H7 (cell line): ENCODE measurements at regions not wholly inside any gene's neighbourhood (a gene's known extent, or its start where the extent isn't known, plus 50 kb on each side); places are given as distances from the start of the nearest gene placed in this dataset.

Source experiments
- DNase-seq: peaks from one replicate; pipeline ENCODE4 v3.0.0; 2012
- H3K27me3 ChIP-seq: 2 replicates; pipeline ENCODE4 v1.6.0; 2011; ENCODE audit warnings: mild to moderate bottlenecking, low read length; ENCODE audit not compliant: control insufficient read depth, insufficient read depth
- H3K36me3 ChIP-seq: replicated peaks from 2 replicates; pipeline ENCODE4 v1.5.1; 2011; ENCODE audit warnings: low read length; ENCODE audit not compliant: control insufficient read depth, insufficient read depth
- H3K4me3 ChIP-seq: 2 replicates; pipeline ENCODE4 v1.5.1; 2011; ENCODE audit warnings: low read depth, mild to moderate bottlenecking, control low read depth, low read length, moderate library complexity; ENCODE audit not compliant: insufficient read depth

GRCh38 chr4:16450724-16451123, 224.5 kb upstream of the TAPT1 start:
- no peak for DNase-seq
- H3K27me3 ChIP-seq, result peaks cover 31% of the 10 kb centered on the region

DNA sequence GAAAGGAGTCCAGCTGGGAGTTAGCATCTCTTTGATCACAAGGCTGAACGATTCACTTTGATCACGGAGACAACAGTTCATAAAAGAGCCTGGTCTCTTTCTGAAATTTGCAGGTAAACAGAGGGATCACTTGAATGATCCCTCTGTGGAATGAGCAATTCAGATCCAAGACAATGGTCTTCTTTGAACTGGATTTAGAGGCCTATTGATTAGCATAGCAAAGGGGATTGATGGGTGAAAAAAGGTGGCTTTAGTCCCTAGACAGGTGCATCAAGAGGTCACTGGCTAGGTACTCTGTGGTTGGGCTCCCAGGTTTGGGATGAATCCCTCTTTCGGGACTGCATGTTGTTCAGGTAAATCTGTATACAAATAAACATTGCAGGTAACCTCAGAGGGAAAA, 223.8 kb upstream of the TAPT1 start:
- Histone ChIP-seq H3K4me3 (no peak overlapping the region), H3K27me3 (peaks cover 30% of the 10 kb centered on the region), H3K36me3 (no peaks in the 10 kb centered on the region)
- peak; percentile 37 for DNase-seq

More at GRCh38 chr4:16450724-16451123, 224.5 kb upstream of the TAPT1 start:
- H3K4me3 ChIP-seq, result no peak overlapping the region
- no peaks in the 10 kb centered on the region for H3K36me3 ChIP-seq

- H3K36me3 ChIP-seq, result no peaks in the 10 kb centered on the region
- H3K4me3 ChIP-seq, result no peak overlapping the region
- peaks cover 29% of the 10 kb centered on the region for H3K27me3 ChIP-seq
- DNase-seq, result no peak
Measured at GRCh38 chr4:16449406-16449805, 223.1 kb upstream of the TAPT1 start.

GRCh38 chr4:16448241-16448840, 222.1 kb upstream of the TAPT1 start:
- H3K27me3 ChIP-seq, result peaks cover 29% of the 10 kb centered on the region
- H3K4me3 ChIP-seq, result no peak overlapping the region
- DNase-seq, result no peak
- no peaks in the 10 kb centered on the region for H3K36me3 ChIP-seq

- Histone ChIP-seq H3K36me3 (no peaks in the 10 kb centered on the region), H3K4me3 (no peak overlapping the region), H3K27me3 (peaks cover 7% of the 10 kb centered on the region)
- DNase-seq, result peak; percentile 36
Measured at GRCh38 chr4:16443504-16444088, 217.3 kb upstream of the TAPT1 start.

DNA sequence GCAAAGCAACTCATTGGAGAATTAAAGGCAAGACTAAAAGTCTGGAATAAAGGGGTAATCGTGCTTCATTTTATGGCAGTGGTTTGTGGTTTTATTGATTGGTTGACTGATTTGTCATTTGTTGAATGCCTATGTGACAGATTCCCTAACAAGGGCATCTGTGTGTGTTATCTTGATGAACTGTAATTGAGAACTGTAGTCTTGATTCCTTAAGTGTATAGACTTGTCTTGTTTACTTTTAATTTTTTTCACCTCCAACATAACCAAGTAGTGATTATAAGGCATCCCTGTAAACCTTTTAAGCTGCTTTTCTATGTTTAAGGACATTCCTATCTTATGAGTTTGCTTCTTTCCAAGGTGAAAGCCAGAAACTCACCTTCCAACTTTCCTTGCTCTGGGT, 216.0 kb upstream of the TAPT1 start:
- Histone ChIP-seq H3K4me3 (no peak overlapping the region), H3K36me3 (no peaks in the 10 kb centered on the region), H3K27me3 (no peaks in the 10 kb centered on the region; the same call in 1 of the 2 replicates)
- DNase-seq, result no peak

DNA sequence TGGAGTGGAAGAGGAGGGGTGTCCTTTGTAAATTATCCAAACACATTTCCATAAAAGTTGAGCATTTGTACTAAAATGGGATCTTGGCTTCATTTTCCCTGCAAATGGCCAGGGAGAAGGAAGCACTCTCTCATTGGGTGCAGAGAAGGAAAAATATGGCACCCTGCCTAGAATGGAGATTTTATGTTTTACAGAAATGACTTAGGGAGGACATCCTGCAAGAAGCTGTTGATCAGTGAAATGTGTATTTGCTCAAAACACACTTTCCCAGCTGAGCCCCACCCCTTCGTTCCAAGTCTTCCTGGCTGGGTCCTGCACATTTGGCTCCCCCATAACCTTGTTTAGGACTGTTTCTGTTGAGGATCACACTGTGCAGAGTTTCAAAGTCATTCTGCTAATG, 213.5 kb upstream of the TAPT1 start:
- Histone ChIP-seq H3K4me3 (no peak overlapping the region), H3K27me3 (no peaks in the 10 kb centered on the region), H3K36me3 (no peaks in the 10 kb centered on the region)
- no peak for DNase-seq

DNA sequence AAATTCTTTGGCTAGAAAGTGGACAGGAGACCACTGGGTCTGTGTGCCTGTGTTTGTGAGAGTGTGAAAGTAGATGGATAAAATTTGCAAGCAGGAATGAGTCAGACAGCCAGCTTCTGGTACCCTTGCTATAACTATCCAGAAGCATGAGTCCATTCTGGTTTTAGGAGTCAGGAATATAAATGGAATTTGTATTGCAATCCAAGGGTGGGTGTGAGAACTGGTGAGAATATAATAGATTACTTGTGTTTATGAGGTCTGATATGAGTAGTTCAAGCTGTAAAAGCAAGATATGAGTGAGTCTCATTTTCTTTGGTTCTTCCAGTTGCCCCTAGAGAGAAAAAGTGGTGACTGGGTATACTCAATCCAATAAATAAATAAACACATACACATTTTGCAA, 212.7 kb upstream of the TAPT1 start:
- Histone ChIP-seq H3K27me3 (no peaks in the 10 kb centered on the region), H3K36me3 (no peaks in the 10 kb centered on the region), H3K4me3 (no peak overlapping the region)
- DNase-seq, result no peak

DNA sequence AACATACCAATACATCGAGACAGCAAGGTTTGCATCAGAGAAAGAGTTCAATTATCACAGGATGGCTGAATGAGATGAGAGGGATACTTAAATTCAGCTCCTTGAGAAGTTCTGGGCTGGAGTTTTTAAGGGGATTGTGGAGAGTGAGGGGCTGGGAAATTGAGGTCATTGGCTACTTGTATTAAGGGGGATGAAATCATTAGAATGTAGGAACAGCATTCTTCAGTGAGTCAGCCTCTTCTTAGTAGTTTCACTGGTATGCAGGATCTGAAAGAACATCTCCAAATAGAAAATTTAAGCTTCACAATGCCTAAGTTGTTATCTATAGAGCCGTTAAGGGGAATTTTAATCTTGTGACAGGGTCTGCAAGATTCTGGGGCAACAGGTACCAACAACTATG, 211.6 kb upstream of the TAPT1 start:
- Histone ChIP-seq H3K27me3 (no peaks in the 10 kb centered on the region), H3K4me3 (no peak overlapping the region), H3K36me3 (no peaks in the 10 kb centered on the region)
- DNase-seq, result no peak

- DNase-seq, result no peak
- Histone ChIP-seq H3K27me3 (no peaks in the 10 kb centered on the region), H3K4me3 (no peak overlapping the region)
Measured at GRCh38 chr4:16431866-16432265, 205.6 kb upstream of the TAPT1 start.

DNA sequence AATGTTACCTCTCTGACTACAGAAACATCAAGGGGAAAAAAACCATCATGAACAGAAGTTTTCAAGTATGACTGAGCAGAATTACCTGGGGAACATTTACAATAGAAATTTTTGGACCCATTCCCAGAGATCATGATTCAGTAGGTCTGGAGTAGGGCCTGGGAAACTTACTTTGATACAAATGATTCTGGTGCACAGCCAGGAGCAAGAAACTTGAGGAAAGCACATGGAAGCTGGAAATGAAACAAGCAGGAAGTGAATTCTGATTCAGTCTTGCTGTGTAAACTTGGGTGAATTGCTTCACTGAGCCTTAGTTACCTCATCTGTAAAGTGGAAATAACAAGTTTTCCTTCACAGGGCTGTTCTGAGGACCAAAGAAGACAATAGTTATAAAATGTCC, 192.5 kb upstream of the TAPT1 start:
- H3K4me3 ChIP-seq, result no peak overlapping the region
- DNase-seq, result no peak
- H3K27me3 ChIP-seq, result no peaks in the 10 kb centered on the region
- no peaks in the 10 kb centered on the region for H3K36me3 ChIP-seq

More at GRCh38 chr4:16431866-16432265, 205.6 kb upstream of the TAPT1 start:
- H3K36me3 ChIP-seq, result no peaks in the 10 kb centered on the region

DNA sequence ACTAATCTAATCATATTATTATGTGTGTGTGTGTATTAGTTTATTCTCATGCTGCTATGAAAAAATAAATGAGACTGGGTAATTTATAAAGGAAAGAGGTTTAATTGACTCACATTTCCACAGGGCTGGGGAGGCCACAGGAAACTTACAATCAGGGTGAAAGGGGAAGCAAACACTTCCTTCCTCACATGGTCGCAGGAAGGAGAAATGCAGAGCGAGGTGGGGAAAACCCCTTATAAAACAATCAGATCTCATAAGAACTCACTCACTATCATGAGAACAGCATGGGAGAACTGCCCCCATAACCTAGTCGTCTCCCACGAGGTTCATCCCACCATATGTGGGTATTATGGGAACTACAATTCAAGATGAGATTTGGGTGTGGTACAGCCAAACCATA, 190.9 kb upstream of the TAPT1 start:
- H3K27me3 ChIP-seq, result no peaks in the 10 kb centered on the region
- DNase-seq, result no peak
- H3K4me3 ChIP-seq, result no peak overlapping the region
- H3K36me3 ChIP-seq, result no peaks in the 10 kb centered on the region

DNA sequence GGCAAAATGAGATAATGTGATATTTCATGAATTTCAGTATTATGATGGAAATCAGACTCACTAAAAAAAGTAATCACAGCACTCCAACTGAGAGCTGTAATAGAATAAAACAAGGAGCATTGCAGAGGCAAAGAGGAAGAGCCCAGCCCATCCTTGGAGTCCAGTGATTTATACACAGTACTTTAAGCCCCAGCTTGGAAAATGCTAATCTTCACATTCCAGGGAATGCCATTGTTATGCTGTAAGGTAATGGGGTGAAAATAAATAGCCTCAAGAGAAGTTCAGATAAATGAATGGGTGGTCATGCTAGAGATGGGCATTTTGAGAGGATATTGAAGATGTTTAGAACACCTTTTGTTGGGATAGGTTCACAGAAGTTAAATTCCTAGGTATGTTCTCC, 190.3 kb upstream of the TAPT1 start:
- Histone ChIP-seq H3K4me3 (no peak overlapping the region), H3K36me3 (no peaks in the 10 kb centered on the region), H3K27me3 (no peaks in the 10 kb centered on the region)
- no peak for DNase-seq

- DNase-seq, result no peak
- no peaks in the 10 kb centered on the region for H3K36me3 ChIP-seq
- no peak overlapping the region for H3K4me3 ChIP-seq
- H3K27me3 ChIP-seq, result no peaks in the 10 kb centered on the region
Measured at GRCh38 chr4:16415751-16416150, 189.5 kb upstream of the TAPT1 start.

DNA sequence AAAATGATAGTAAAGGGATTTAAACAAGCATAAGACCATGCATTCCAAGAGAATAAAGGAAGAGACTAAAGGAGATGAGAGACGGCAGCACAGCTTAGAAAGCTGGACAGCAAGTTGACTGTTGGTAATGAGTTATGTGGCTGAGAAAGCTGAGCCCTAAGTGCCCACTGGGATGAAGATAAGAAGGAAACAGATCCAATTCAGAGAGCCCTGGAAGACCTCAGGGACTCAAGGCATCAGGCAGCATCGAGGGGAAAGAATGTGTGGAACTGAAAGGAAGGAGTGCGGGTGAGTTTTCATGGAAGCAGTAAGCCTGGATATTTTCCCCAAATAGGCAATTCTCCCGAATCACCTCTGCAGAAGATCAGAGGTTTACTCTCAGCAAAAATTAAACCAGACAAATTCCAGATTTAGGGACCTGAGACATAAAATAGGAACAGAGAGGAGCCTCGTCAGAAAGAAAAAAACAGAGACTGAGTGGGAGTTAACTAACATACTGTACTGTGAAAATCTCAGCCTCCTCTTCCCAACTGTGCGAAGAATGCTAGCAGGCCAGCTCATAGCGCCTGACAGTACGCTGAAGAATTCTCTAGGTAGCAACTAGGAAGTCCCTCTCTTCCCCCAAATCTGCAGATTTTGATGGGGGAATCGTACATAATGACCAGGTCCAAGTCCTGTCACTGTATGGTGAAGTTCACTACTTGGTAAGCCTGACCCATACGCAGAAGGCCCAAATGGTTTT, 187.7 kb upstream of the TAPT1 start:
- Histone ChIP-seq H3K27me3 (no peaks in the 10 kb centered on the region), H3K36me3 (no peaks in the 10 kb centered on the region), H3K4me3 (no peak overlapping the region)
- DNase-seq, result no peak
